Peyer's patch (tissue), 4 donors: ENCODE measurements at regions not wholly inside any gene's neighbourhood (a gene's known extent, or its start where the extent isn't known, plus 50 kb on each side); places are given as distances from the start of the nearest gene placed in this dataset.

Source experiments
- CTCF ChIP-seq, 6 experiments: fragments of 450-650 bp in 4 of 6; fragments of 200-600 bp in 2 of 6; sonication (generic) in 1 of 6; IDR thresholded peaks; one replicate each; pipeline ENCODE4 v1.5.1; 2017 to 2019; ENCODE audit warnings: antibody characterized with exemption in 6 of 6, mild to moderate bottlenecking in 3 of 6, moderate library complexity in 1 of 6
- POLR2A ChIP-seq, 2 donors: fragments of 450-650 bp; IDR thresholded peaks; one replicate each; pipeline ENCODE4 v1.5.1; 2017; ENCODE audit warnings: antibody characterized with exemption in 2 of 2, mild to moderate bottlenecking in 2 of 2, moderate library complexity in 2 of 2

- TF ChIP-seq CTCF (IDR thresholded peaks at IDR 0.05) (no peak), POLR2A (IDR thresholded peaks at IDR 0.05) (no peak)
These were observed 91.0 kb upstream of the FOXA2 start for GRCh38 chr20:22675341-22675740.
